ENCODE measurements at regions not wholly inside any gene's neighbourhood (a gene's known extent, or its start where the extent isn't known, plus 50 kb on each side); places are given as distances from the start of the nearest gene placed in this dataset.
A peak's percentile ranks its signal among the peaks of the same experiment; 100 is the strongest.

- peaks cover 24% of the 10 kb centered on the region for H3K36me3 ChIP-seq (ENCODE audit: control insufficient read depth, insufficient read depth, low read length)
- FAIRE-seq (no peak), DNase-seq (ENCODE audit: low read depth) (no peak)
- no peaks in the 10 kb centered on the region for H3K27me3 ChIP-seq (ENCODE audit: control insufficient read depth, insufficient read depth, low read length)
- H3K4me3 ChIP-seq (ENCODE audit: low read depth, low read length) = no peak overlapping the region
- TF ChIP-seq CTCF (IDR thresholded peaks at IDR 0.05; ENCODE audit: insufficient read depth, low read length, severe bottlenecking) = no peak
These were observed 79.0 kb downstream of the DNAAF9 start for GRCh38 chr20:3328501-3328900.

GRCh38 chr20:3326779-3327521, 80.5 kb downstream of the DNAAF9 start:
- H3K4me3 ChIP-seq (ENCODE audit: low read depth, low read length) = no peak overlapping the region
- peaks cover 28% of the 10 kb centered on the region for H3K36me3 ChIP-seq (ENCODE audit: control insufficient read depth, insufficient read depth, low read length)
- H3K27me3 ChIP-seq (ENCODE audit: control insufficient read depth, insufficient read depth, low read length) = no peaks in the 10 kb centered on the region
- no peak for DNase-seq (ENCODE audit: low read depth)
- no peak for FAIRE-seq
- no peak for TF ChIP-seq CTCF (IDR thresholded peaks at IDR 0.05; ENCODE audit: insufficient read depth, low read length, severe bottlenecking)

GRCh38 chr20:3325864-3326263, 81.6 kb downstream of the DNAAF9 start:
- no peak for DNase-seq (ENCODE audit: low read depth)
- Histone ChIP-seq H3K27me3 (ENCODE audit: control insufficient read depth, insufficient read depth, low read length) (no peaks in the 10 kb centered on the region), H3K4me3 (ENCODE audit: low read depth, low read length) (no peak overlapping the region), H3K36me3 (ENCODE audit: control insufficient read depth, insufficient read depth, low read length) (peaks cover 28% of the 10 kb centered on the region)
- FAIRE-seq = no peak
- TF ChIP-seq CTCF (IDR thresholded peaks at IDR 0.05; ENCODE audit: insufficient read depth, low read length, severe bottlenecking) = no peak

- FAIRE-seq (no peak), DNase-seq (ENCODE audit: low read depth) (peak; percentile 58)
- Histone ChIP-seq H3K36me3 (ENCODE audit: control insufficient read depth, insufficient read depth, low read length) (peaks cover 31% of the 10 kb centered on the region), H3K4me3 (ENCODE audit: low read depth, low read length) (no peak overlapping the region), H3K27me3 (ENCODE audit: control insufficient read depth, insufficient read depth, low read length) (no peaks in the 10 kb centered on the region)
- no peak for TF ChIP-seq CTCF (IDR thresholded peaks at IDR 0.05; ENCODE audit: insufficient read depth, low read length, severe bottlenecking)
These were observed 84.1 kb downstream of the DNAAF9 start for GRCh38 chr20:3323398-3323797.

GRCh38 chr20:3318226-3318884, 79.4 kb upstream of the SLC4A11 start:
- peak; percentile 16 for DNase-seq (ENCODE audit: low read depth)
- Histone ChIP-seq H3K36me3 (ENCODE audit: control insufficient read depth, insufficient read depth, low read length) (peaks cover 31% of the 10 kb centered on the region), H3K4me3 (ENCODE audit: low read depth, low read length) (no peak overlapping the region), H3K27me3 (ENCODE audit: control insufficient read depth, insufficient read depth, low read length) (no peaks in the 10 kb centered on the region)
- no peak for FAIRE-seq
- TF ChIP-seq CTCF (IDR thresholded peaks at IDR 0.05; ENCODE audit: insufficient read depth, low read length, severe bottlenecking) = no peak
